HG03354 (cell line): ENCODE measurements at regions not wholly inside any gene's neighbourhood (a gene's known extent, or its start where the extent isn't known, plus 50 kb on each side); places are given as distances from the start of the nearest gene placed in this dataset.
"Not testable (repeated sequence)": the region's sequence is repeated elsewhere in the genome, so short reads cannot be mapped to it uniquely, and the experiment has no call there.

Source experiments
- ATAC-seq: cut with Tn5 transposase; IDR thresholded peaks from one replicate; pipeline ENCODE4 v1.9.1; 2021; ENCODE audit warnings: mild to moderate bottlenecking; ENCODE audit not compliant: unreplicated experiment, poor library complexity, severe bottlenecking

GRCh38 chr5:123997462-123998215, 485.7 kb downstream of the CSNK1G3 start:
- no peak for ATAC-seq

DNA sequence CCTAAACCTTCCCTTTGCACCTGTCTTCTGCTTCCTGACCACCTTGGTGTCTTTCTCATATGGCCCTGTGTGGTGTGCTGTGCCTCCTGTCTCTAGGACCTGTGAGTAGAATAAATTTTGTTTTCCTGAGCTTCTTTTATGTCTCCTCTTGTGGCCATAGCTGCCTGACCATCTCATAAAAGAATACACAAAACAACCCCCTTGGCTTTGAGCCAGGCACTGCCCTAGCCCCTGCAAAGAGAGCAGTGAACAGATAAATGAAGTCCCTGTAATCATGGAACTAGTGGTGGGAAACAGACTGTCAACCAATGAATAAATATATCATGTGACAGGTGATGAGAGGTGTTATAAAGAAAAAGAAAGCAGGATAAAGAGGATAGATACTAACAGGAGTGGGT, 485.1 kb downstream of the CSNK1G3 start:
- no peak for ATAC-seq

DNA sequence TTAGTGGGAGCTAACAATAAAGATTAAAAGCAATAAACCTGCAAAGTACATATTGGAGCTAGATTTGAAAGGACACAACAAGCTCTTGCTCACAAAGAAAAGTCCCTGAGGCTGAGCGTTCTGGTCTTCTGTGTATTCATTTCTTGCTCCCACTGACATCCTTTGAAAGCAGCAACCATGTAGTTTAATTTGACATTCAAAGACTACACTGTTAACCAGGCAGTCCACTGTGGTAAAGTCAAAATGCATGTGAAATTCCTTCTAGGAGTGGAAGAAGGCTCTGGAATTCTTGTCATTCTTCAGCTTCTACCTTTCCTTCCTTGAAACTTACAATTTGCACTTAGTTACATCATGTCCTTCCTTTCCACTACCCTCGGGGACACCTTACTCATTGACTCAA, 480.7 kb downstream of the CSNK1G3 start:
- ATAC-seq, result no peak

DNA sequence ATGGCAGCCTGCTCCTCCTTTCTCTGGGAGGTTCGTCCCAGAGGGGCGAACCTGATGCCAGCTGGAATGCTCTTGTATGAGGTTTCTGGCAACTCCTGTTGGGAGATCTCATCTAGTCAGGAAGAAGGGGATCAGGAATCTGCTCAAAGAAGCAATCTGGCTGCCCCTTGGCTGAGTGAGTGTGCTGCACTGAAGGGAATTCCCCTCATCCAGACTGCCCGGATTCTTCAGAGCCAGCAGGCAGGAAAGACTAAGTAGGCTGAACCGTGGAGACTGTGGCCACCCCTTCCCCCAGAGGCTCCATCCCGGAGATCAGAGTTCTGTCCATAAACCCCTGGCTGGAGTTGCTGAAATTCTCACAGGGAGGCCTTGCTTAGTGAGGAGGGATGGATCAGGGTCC, 476.0 kb downstream of the CSNK1G3 start:
- ATAC-seq, result no peak

DNA sequence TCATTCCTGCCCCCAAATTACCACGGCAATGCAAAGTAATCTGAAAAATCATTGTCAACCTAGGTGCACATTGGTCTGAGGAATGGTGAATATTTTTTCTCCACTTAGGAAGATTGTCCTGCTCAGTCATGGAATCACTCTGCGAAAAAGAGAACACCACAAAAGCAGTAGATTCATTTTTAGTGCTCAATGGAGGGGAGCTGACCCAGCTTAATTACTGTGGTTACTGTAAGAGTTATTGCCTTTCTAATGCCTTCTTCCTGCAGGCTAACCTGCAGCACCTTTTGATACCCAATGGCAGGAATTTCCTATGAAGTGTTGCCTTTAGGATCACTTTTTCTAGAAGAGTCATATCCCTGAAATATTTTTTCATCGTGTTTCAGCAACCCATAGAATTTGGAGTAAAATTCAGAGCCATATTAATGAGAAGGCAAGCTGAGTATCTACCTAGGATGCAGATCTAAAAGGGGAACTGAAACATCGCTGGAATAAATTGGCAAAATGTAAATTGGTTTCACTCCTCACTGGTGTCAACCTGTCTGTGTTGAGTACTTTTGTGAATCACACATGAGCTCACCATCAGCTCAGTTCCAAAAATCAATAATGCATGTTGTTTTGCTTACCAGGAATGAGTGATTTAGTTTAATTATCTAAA, 464.5 kb downstream of the CSNK1G3 start:
- ATAC-seq, result peak; percentile 83

DNA sequence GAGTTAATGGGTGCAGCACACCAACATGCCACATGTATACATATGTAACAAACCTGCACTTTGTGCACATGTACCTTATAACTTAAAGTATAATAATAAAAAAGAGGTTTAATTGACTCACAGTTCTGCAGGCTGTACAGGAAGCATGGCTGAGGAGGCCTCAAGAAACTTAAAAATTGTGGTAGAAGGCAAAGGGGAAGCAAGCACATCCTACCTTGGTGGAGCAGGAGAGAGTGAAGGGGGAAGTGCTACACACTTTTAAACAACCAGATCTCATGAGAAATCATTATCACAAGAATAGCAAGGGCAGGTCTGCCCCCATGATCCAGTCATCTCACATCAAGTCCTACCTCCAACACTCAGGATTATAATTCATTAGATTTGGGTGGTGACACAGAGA, 463.5 kb downstream of the CSNK1G3 start:
- ATAC-seq, result not testable (repeated sequence)

DNA sequence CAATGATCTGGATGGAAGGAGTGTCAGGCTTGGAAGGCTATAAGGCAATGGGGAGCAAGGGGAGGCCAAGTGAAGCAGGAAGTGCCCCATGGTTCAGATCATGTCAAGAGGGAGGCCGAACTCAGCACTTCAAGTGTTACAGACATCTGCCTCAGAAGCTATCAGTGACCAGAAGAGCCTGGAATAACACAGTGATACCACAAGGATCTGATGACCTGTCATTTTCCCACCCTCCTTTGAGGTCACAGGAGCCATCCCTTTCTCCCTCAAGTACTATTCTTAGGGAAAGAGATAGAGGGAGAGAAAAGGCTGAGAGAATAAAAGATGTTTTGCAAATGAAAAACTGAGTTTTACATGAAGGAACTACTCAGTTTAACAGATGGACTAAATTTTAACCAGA, 454.8 kb downstream of the CSNK1G3 start:
- ATAC-seq, result no peak

GRCh38 chr5:123965626-123966025, 453.6 kb downstream of the CSNK1G3 start:
- no peak for ATAC-seq

GRCh38 chr5:123964884-123965283, 452.9 kb downstream of the CSNK1G3 start:
- ATAC-seq, result no peak

DNA sequence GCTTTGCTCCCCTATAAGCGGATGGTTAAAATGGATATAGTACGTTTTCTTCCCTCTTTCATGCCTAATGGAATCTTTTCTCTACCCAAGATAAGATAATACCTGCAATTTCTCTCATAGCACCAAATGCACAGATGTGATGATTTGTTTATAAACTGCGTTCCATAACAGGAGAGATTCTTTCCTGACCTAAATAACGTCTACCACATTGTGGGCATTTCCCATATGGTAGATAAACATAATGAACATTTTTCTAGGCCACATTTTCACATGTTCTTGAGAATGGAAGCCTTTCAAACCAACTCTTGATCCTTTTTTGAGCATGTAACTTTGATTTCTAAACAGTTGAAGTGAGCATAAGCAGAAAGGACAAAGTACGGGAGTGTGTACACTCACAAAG, 448.5 kb downstream of the CSNK1G3 start:
- no peak for ATAC-seq

GRCh38 chr5:123951582-123951977, 439.6 kb downstream of the CSNK1G3 start:
- no peak for ATAC-seq

GRCh38 chr5:123950701-123951581, 439.0 kb downstream of the CSNK1G3 start:
- ATAC-seq, result no peak

DNA sequence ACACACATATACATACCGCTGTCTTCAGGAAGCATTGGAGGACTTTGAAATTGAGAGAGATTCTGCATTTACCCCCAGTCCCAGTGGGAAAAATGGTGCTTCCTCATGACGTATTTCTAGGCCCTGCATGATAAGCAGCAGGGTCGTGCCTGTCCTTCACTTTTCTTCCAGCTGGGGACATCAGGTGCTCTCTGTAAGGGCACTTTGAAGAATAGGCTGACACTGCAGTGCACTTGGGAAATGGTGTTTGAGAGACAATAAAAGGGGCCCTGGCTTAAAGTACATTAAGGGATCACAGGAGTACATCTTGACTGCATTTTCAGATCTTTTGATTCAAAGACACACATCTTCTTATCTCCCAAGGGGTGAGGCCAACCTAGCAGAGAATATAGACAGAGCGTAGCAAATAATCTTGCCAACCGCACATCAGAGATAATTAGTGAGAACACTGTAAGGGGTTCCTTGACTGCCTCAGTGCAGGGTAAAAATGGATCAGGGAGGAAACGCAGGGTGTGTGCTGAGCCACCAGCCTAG, 437.9 kb downstream of the CSNK1G3 start:
- ATAC-seq, result no peak

- ATAC-seq, result no peak
Measured at GRCh38 chr5:123949043-123949804, 437.2 kb downstream of the CSNK1G3 start.

DNA sequence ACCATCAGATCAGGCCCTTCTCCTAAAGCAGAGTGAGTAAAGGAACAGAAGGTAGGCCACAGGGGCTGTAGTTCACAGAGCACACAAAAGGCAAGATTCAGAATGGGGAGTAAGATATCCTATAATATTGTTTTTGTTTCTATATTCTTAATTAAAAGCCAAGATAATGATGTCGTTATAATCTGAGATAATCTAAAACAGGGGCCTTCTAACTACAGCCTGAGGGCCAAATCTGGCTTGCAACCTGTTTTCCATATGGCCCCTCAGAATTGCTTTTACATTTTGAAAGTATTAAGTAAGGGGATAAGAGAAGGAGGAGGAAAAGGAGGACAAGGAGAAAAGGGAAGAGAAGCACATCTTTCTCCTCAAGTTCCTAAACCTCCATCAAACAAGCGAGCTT, 435.8 kb downstream of the CSNK1G3 start:
- ATAC-seq, result no peak

- no peak for ATAC-seq
Measured at GRCh38 chr5:123945548-123945947, 433.6 kb downstream of the CSNK1G3 start.

DNA sequence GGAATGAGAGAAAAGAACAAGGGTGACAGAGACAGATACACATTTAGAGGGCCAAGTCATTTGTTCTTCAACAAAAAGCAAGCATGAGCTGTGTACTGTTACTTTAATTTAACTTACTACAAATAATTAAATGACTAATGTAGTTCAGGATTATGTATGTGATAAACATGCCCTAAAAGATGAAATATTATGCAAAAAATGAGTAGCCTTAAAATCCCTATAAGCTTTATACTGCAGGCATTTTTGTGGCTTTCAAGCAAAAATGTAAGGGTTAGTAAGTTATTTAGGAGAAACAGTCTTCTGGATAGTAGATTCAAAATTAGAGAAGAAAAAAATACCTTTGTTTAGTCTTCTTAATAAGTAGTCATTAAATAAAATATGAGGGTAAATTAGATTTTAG, 431.2 kb downstream of the CSNK1G3 start:
- ATAC-seq, result no peak

- ATAC-seq, result no peak
Measured at GRCh38 chr5:123940416-123940815, 428.4 kb downstream of the CSNK1G3 start.

GRCh38 chr5:123937230-123937629, 425.3 kb downstream of the CSNK1G3 start:
- ATAC-seq, result no peak

GRCh38 chr5:123936548-123936947, 424.6 kb downstream of the CSNK1G3 start:
- no peak for ATAC-seq
